GM21447 (cell line): ENCODE measurements at regions not wholly inside any gene's neighbourhood (a gene's known extent, or its start where the extent isn't known, plus 50 kb on each side); places are given as distances from the start of the nearest gene placed in this dataset.
A peak's percentile ranks its signal among the peaks of the same experiment; 100 is the strongest.
"Not testable (repeated sequence)": the region's sequence is repeated elsewhere in the genome, so short reads cannot be mapped to it uniquely, and the experiment has no call there.

ENCODE experiments used
- ATAC-seq: cut with Tn5 transposase; IDR thresholded peaks from one replicate; pipeline ENCODE4 v1.9.1; 2021; ENCODE audit not compliant: unreplicated experiment

DNA sequence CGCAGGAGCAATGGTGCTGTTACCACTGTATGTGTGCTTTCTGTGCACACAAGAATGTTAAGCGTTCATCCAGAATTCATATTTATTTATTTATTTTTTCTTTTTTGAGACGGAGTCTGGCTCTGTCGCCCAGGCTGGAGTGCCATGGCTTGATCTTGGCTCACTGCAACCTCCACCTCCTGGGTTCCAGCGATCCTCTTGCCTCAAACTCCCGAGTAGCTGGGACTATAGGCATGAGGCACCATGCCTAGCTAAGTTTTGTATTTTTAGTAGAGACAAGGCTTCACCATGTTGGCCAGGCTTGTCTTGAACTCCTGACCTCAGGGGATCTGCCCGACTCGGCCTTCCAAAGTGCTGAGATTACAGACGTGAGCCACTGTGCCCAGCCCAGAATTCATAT, 101.8 kb upstream of the SLC38A2 start:
- ATAC-seq = not testable (repeated sequence)

DNA sequence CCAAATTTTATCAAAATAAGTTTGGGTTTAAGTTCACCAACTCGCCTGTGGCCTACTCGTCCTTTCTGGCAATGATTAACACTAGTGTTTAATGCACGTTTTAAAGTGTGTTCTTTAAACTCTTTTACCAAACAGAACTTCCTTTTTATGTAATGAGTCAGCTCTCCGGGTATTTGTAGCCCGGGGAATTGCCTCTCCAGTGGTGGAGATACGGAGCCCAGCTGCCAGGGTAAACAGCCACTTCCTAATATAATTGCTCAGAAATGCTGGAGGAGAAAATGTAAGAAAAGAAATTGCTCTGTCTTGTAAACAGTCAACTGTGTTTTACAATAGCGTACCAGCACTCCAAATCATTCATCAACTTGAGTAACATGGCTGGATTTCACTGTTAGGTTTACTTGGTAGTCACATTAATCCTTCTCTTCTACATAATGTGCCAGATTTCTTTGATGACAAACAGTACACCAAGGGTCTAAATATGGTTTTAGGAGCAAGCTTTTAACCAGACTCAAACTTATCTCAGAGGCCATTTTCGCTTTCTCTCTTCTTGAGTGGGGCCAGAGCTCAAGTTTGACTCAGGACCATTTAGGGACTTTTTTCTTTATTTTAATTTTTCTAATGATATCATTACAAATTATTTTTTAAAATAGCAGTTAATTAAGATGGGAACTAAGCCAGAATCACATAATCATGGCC, 101.2 kb upstream of the SLC38A2 start:
- ATAC-seq = peak; percentile 84

DNA sequence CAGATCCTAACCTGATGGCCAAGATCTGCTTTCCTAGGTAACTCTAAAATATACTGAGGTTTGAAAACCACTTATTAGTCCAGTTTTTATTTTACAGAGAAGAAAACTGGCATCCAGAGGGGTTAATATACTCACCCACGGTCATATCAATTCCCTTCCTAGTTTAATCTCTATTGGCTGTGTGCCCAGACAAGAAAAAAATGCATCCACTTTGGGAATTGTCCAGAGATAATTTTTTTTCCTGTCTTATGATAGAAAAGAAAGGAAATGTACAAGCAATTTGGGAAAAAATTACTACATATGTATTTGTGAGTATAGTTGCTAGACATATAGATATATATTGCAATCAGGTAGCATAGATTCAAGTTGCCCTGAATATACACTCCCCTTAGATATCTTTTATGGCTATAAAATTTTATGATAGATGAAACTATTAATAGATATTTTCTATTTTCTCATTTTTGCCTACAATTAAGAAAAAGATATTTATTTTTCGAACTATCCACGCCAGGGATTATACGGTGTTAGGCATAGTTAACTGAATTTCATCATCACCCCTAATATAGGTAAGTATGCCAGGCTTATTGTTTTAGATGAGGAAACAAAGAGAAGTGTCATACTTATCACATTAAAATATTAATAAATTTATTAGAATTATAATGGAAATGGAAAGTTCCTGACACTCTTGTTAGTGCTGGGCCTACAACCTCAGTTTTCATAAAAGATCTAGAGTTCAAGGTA, 100.5 kb upstream of the SLC38A2 start:
- no peak for ATAC-seq

DNA sequence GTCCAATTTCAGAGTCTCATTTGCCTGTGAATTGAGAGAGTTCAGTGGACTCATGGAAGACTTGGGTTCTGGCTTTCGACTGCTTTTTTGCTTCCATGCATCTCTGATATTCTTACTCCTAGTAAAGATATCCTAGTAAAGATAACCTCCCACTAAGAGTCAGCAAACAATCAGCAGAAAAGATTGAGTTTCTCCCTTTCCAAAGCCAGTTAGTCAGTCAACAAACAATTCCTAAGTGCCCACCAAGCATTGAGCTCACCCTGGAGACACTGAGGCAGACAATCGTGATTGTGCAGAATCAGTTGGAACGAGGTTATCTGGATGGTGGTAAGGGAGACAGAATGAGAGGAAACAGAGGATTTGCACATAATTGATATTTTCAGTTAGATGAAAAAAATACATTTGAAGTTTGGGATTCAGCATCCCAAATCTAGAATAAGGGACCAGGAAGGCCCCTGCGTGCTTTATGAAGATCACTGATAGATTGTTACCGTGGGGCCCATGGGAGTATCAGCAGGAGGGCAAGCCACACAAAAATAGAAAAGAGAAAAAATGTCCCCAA, 99.7 kb upstream of the SLC38A2 start:
- ATAC-seq = no peak

DNA sequence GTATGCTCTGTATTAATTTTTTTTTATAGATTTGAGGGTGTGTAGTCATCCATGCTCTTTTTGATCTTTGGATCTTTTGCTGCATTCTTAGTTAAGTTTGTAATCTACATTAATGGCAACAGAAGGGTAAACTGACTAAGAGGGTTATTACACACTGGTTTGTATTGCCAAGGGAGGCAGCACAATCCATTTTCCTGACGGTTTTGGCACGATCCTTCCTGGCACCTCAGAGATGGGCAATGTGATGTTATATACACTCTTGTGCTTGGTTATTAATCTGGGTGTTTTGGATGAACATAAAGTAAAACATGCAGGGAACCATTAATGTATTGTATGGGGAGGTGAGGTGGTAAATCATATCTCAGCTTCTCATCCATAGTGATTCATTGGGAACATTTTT, 98.8 kb upstream of the SLC38A2 start:
- no peak for ATAC-seq

DNA sequence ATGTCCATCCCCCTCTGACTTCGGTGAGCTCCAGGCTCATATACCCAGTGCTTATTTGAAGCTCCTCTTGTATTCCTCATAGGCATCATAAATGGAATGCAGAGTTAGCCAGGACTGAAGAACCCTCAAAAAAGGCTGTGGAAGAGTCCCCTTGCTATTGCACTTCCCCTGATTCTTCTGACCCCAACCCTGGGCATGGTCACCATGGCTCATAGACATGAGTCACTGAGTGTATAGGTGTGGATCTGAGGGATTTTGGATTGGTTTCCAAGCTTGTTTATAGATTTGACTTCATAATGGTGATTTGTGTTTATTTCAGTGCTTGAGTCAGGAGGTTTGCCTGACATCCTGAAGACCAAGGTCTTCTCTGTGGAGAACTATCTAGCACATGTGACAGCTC, 98.4 kb upstream of the SLC38A2 start:
- ATAC-seq = no peak

DNA sequence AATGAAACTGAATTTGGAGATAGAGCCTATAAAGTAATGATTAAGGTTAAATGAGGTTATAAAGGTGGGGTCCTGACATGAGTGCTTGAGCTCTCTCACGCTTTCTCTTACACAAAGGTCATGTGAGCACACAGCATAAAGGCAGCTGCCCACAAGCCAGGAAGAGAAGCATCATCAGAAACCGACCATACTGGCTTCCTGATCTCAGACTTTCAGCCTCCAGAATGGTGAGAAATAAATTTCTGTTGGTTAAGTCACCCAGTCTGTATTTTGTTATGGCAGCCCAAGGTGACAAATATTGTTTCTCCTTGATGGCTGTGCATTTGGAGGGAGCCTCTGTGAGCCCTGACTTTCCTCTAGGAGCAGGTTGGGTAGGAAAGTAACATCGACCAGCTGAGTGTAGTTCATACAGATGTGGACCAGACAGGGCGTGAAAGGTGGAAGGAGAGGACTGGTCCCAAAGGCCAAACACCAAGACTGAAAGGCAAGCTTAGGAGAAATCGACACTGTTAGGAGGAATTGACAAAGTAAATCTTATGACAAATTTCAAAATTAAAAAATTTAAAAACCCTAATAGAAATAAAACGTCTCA, 97.6 kb upstream of the SLC38A2 start:
- no peak for ATAC-seq

DNA sequence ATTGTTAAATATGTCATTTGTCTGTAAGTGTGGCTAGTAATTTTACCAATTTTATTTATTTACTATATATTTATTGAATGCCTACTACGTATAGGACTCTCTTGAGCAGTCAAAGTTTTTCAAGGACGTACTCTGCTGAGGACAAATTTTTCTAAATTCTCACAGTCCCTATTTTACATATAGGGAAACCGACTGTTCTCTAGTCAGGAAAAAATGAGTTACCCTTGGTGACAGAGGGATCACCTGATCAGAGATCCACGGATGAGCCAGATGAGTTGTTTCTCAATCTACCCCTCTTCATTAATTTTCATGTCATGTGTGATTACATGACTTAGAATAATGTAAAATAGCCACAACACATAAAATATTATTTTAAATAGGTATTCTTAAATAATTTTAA, 96.2 kb upstream of the SLC38A2 start:
- ATAC-seq = no peak

DNA sequence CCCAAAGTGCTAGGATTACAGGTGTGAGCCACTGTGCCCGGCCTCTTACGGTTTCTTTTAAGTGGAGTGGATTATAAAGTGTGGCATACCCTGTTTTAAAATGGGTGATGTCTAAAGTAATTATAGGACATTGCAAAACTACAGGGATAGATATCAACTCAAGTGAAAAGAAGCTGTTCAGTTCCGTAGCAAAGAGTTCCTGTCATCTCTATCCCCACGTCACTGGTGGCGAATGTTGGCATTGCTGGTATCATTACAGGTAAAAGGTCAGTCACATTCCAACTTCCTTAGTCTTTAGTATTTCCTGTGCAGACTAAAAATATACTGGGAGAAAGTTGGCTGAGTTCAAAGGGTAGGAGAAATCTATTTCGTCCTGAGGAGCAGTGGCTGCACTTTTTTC, 95.6 kb upstream of the SLC38A2 start:
- ATAC-seq = no peak

DNA sequence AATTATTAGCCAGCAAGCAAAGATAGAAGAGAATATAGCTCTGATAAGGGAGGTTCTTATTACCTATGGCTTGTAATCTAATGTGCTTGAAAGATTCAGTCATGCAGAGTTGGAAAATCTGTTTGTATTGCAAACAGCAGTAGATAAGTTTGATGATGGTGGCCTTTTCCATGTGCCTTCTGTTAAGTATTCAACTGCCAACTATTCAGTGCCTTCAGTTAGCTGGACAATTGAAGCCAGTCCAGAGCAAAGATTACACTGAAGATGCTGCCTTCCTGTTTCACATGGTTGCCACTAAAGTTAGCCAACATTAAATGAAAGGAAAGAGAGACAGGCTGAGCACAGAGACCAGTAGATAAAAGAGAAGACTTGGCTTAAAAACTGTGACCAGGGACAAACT, 92.7 kb upstream of the SLC38A2 start:
- ATAC-seq = no peak

DNA sequence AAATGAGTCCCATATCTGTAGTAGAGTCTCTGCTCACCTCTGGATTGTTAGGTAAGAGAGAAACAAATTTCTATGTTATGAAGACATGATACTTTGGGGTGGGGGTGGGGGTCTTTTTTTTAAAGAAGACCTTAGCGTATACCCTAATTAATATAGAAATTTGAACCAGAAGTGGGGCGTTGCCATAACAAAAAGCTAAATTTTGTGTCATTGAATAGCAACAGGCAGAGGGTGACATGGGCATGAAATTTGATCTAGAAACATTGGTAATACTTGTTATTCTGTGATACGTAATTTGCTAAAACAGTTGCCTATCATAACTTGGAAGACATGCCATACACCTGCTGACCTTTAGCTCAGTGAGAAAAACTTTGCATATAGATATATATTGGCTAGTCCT, 92.3 kb upstream of the SLC38A2 start:
- no peak for ATAC-seq

DNA sequence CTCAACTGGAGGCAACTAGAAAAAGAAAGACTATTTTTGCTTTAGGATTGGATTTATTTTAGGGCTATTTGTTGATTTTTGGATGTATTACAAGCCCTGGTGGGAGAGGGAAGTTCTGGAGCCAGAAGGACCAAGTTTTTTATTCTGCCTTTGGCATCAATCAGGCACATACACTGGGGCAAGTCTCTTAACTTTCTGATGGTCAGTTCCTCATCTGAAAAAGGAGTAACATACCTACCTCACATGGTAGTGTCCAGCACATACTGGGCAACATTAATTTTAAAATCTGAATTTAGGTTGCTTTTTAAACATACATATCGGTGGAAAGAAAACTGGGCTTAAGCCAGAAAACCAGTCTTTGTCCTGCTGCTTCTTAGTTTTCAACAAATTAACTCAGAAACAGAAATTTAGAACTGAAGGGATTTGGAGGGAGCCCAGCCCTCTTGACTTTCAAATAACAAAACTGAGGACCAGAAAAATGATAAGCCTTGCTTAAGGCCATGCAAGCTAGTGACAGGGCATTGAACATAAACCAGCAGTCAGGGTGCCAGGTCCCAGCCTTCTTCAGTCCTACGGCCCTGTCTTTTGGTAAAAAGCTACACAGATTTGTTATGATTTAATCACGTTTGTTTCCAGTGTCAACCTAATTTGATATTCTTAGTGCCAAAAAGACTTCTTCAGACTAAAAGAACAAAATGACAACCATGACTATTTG, 90.2 kb upstream of the SLC38A2 start:
- ATAC-seq = no peak

DNA sequence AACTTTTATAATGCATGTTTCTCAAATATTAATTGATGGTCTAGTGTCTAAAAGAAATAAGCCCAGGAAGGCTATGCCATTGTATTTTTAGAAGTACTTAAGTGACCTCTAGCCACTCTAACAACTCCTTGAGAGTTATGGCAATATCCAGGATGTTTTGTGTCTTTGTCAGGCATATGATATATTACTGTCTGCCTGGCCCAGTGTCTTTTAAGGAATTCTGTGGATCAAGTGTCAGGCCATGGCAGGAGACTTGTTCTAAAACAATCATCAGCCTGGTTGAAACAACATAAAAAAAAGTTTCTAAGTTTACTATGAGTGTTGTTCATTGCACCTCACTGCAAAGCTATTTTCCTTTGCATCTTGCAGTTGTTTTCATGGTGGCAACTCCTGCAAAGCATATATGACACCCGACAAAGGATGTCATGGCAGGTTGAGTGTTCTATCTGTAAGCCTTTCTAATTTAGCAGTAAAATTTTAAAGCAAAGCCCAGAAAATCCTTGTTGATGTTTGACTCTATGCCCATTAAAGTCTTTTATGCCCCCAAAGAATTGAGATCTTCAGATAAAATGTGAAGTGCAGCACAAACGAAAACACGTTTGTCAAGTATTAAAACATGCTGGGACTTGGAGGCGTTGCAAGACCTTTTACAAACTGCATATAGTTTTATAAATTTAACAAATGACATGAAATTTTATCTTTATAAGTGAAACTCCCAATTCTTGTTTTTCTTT, 89.5 kb upstream of the SLC38A2 start:
- ATAC-seq = no peak

DNA sequence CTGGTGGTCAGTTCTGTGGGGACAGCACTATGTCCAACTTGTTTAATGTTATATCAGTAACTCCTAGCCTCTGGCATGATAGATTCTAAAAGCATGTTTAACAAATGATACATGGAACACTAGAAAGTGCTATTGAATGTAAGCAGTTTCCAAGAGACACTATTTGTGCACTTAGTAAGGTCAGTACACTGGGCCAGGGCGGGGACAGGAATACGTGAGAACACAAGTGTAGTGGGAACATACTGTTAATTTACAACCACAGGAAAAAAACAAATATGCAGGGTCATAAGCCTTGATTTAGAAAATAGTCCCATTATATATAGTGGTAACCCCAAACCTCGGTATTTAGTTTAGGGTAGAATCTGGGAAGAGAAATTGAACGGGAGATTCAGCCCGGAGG, 88.9 kb upstream of the SLC38A2 start:
- ATAC-seq = no peak

DNA sequence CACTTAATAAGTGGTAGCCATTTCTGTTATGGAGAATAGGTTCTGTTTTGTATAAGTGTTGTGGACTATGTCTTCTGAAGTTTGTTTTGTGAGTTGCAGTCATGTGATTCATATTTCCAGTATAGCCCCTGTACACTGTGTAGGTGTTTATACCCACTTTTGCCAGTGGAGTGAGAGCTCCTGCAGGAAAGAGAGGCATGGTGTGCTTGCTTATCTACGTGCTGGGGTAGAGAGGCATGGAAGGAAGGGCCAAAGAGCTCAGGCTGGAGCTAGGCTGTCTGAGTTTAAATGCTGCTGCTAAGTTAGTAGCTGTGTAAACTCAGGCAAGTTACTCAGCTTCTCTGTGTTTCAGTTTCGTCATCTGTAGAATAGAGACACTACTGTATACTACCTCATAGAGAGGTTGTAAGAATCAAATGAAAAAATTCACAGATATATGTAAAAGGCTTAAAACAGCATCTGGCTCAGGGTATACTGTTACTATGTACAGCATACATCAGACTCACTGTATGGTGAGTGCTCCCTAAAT, 88.2 kb upstream of the SLC38A2 start:
- ATAC-seq = no peak

DNA sequence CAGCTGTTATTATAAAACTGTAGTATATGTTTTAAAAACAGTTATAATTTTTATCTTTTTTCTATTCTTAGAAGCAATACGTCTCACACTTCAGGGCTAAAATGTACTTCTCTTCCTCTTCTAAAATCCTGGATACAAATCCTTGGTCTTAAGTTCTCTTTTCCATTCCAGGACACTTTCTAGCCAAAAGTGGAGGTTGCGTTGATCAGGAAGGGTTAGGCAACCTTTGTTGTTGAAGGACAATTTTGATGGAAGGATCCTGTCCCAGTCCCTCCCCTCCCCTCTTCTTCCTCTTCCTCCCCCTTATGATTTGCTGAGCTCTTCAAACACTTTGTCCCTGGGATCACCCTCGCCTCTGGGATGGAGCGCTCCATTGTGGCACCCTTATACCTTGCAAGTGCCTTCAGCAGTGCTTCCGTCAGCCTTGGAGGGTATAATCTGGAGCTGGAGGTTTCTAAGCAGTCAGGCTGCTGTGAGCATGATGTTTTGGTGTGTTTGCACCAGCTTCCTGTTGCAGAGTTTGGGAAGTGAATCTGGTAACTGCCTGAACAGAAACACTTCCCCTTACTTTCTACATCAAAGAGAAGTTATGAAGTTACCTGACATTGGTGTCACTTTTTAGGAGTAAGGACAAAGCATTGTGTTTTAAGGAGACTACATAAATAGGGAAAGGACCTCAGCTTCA, 87.4 kb upstream of the SLC38A2 start:
- peak; percentile 57 for ATAC-seq

DNA sequence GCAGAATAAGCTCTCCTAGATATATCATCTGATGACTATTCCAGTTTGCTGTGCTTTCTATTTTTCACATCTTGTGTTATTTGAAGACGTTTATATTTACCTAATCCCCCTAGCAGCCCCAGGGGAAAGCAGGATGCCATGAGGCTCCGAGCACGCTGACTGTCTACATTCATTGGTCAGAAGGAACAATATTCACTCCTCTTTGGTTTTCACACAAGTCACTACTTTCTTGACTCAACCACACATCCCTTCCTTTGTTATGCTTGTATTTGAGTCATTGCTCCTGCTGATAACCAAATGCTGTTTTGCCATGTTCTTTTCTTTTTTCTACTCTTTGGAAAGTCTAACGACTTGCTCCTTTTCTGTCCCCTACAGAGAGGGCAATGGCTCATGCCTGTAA, 86.5 kb upstream of the SLC38A2 start:
- ATAC-seq = no peak

DNA sequence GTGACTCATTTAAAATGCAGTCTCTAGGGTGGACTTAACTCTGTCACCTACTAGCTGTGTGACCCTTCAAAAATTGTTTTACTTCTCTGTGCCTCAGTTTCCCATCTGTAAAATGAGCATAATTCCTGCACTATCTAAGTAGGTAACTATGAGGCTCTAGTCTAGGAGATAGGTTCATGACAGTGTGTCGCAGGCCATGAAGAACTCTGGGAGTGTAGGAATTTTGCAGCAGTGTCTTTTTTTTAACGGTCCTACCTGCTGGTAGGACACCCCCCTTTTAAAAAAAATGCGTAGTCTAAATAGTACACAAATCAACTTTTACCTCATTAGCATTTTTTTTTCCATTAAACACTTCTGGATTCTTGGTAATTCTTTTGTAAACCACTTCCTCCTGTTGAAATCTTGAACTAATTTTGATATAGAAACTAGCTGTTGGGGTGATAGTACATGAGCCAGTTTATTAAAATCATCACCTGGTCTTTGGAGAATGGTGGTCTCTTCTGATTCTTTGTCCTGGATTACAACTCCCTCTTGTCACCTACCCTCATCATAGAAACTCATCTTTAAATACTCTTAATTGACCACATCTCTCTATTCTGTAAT, 86.0 kb upstream of the SLC38A2 start:
- no peak for ATAC-seq

DNA sequence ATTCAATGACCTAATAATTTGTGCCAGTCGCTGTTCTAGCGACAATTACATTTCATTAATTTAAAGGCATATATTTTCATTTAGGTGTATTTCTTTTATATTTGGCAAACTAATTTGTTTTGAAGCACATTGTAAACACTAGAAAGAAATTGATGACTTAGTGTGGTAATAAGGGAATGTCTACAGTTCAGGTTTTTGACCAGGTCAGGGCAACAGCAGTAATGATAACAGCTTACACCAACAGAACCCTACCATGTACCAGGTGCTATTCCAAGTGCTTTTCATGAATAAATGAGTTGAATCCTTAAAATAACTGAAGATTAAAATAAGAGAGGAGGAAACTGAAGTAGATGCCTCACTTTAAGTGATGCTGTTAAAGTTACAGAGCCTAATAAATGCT, 85.4 kb upstream of the SLC38A2 start:
- no peak for ATAC-seq
